GM12878 (cell line): ENCODE measurements at regions not wholly inside any gene's neighbourhood (a gene's known extent, or its start where the extent isn't known, plus 50 kb on each side); places are given as distances from the start of the nearest gene placed in this dataset.

ENCODE experiments used
- ATAC-seq: fragments of 200-7000 bp; cut with Tn5 transposase; 3 replicates; pipeline ENCODE4 v1.9.1; 2020; ENCODE audit warnings: mild to moderate bottlenecking, moderate library complexity
- BruUV-seq: library from RNA; stranded (reverse); fragments of 400-500 nt; replicated peaks from 2 replicates; lab custom pipeline; 2021; lab: Mats Ljungman, UMichigan
- CTCF ChIA-PET: fragments of 300-600 bp; sonication (Branson Sonifier 250); formaldehyde crosslinking; extraction: SDS; loops from one replicate; lab custom pipeline; 2021; ENCODE audit warnings: inconsistent platforms; lab: Yijun Ruan, JAX
- POLR2A ChIA-PET: fragments of 350-600 bp; formaldehyde crosslinking; extraction: SDS; loops from one replicate; lab custom pipeline; 2021; ENCODE audit warnings: inconsistent platforms; lab: Charles Lee
- RAD21 ChIA-PET: fragments of 300-600 bp; sonication (Branson Sonifier 250); formaldehyde crosslinking; loops from one replicate; lab custom pipeline; 2023; ENCODE audit warnings: antibody characterized with exemption; ENCODE audit not compliant: unreplicated experiment; lab: Charles Lee
- SMC1A ChIA-PET: fragments of 300-600 bp; sonication (Branson Sonifier 250); formaldehyde crosslinking; loops from one replicate; lab custom pipeline; 2023; ENCODE audit not compliant: unreplicated experiment, uncharacterized antibody; lab: Charles Lee
- DNase-seq: peaks from one replicate; pipeline ENCODE4 v3.0.0-alpha.2; 2011; ENCODE audit warnings: low read depth, low spot score
- FAIRE-seq: peaks from 3 replicates; lab custom pipeline; 2011; peaks lifted over from hg19 to GRCh38; lab: Jason Lieb, UNC
- H2AFZ ChIP-seq: 2 replicates; pipeline ENCODE4 v1.6.0; 2011; ENCODE audit warnings: low read depth, low read length, control low read depth; ENCODE audit not compliant: control insufficient read depth
- H3K27ac ChIP-seq: 2 replicates; pipeline ENCODE4 v1.5.1; 2011; ENCODE audit warnings: control low read depth; ENCODE audit not compliant: control insufficient read depth, insufficient read depth
- H3K27me3 ChIP-seq, 2 experiments: replicated peaks in 1 of 2; 2 replicates each; pipeline versions ENCODE4 v1.6.0 to v1.6.1; 2011; ENCODE audit warnings: low read length in 1 of 2; ENCODE audit not compliant: control insufficient read depth in 2 of 2, insufficient read depth in 2 of 2
- H3K36me3 ChIP-seq, 2 experiments: 2 replicates each; pipeline ENCODE4 v1.5.1; 2011; ENCODE audit warnings: low read length in 1 of 2; ENCODE audit not compliant: control insufficient read depth in 2 of 2, insufficient read depth in 2 of 2
- H3K4me1 ChIP-seq: 2 replicates; pipeline ENCODE4 v1.6.1; 2011; ENCODE audit warnings: mild to moderate bottlenecking, low read length, moderate library complexity, mixed read lengths; ENCODE audit not compliant: control insufficient read depth, insufficient read depth
- H3K4me2 ChIP-seq: 2 replicates; pipeline ENCODE4 v1.6.0; 2011; ENCODE audit warnings: control low read depth; ENCODE audit not compliant: control insufficient read depth, insufficient read depth
- H3K4me3 ChIP-seq: fragments of 200-600 bp; sonication (generic); 2 replicates; pipeline ENCODE4 v1.5.1; 2016
- H3K79me2 ChIP-seq: 2 replicates; pipeline ENCODE4 v1.6.0; 2011; ENCODE audit warnings: low read length; ENCODE audit not compliant: control insufficient read depth, insufficient read depth
- H3K9ac ChIP-seq: 2 replicates; pipeline ENCODE4 v1.8.0; 2011; ENCODE audit warnings: low read length, control low read depth, mixed read lengths; ENCODE audit not compliant: control insufficient read depth, insufficient read depth
- H3K9me3 ChIP-seq: replicated peaks from 3 replicates; pipeline ENCODE4 v1.5.1; 2011; ENCODE audit warnings: mild to moderate bottlenecking, low read length; ENCODE audit not compliant: control insufficient read depth, insufficient read depth
- H4K20me1 ChIP-seq: 2 replicates; pipeline ENCODE4 v1.6.0; 2011; ENCODE audit not compliant: control insufficient read depth, insufficient read depth
- ASH2L ChIP-seq: fragments of 300-600, 200-600 bp; sonication (generic); IDR thresholded peaks from 2 replicates; pipeline ENCODE4 v1.6.1; 2017; ENCODE audit warnings: low read depth, mild to moderate bottlenecking, borderline replicate concordance
- BCLAF1 ChIP-seq: fragments of 450-650 bp; IDR thresholded peaks from 2 replicates; pipeline ENCODE4 v1.6.1; 2017; ENCODE audit warnings: antibody characterized with exemption, mild to moderate bottlenecking, moderate library complexity
- BRCA1 ChIP-seq: IDR thresholded peaks from 2 replicates; pipeline ENCODE4 v1.6.1; 2011; ENCODE audit warnings: low read depth, low read length, improper control_type of control experiment
- CHD4 ChIP-seq: fragments of 200-600 bp; sonication (generic); IDR thresholded peaks from 2 replicates; pipeline ENCODE4 v1.6.1; 2016; ENCODE audit warnings: mild to moderate bottlenecking
- EED ChIP-seq: sonication (generic); IDR thresholded peaks from 2 replicates; pipeline ENCODE4 v1.6.1; 2016; ENCODE audit warnings: antibody characterized with exemption, low read depth
- JUND ChIP-seq: IDR thresholded peaks from 2 replicates; pipeline ENCODE4 v1.6.1; 2012; ENCODE audit warnings: low read depth, mild to moderate bottlenecking, low read length, improper control_type of control experiment, moderate library complexity
- MYB ChIP-seq: fragments of 150-350 bp; IDR thresholded peaks from 2 replicates; pipeline ENCODE4 v1.6.1; 2014; ENCODE audit warnings: mild to moderate bottlenecking, low read depth, low read length, borderline replicate concordance
- MYC ChIP-seq: IDR thresholded peaks from 2 replicates; pipeline ENCODE4 v1.6.1; 2011; ENCODE audit warnings: mild to moderate bottlenecking, low read length, moderate library complexity, inconsistent platforms; ENCODE audit not compliant: insufficient read depth, insufficient replicate concordance, insufficient read length, severe bottlenecking
- NBN ChIP-seq: fragments of 450-650 bp; IDR thresholded peaks from 2 replicates; pipeline ENCODE4 v1.6.1; 2016
- RB1 ChIP-seq: fragments of 450-650 bp; formaldehyde crosslinking; IDR thresholded peaks from 2 replicates; pipeline ENCODE4 v1.6.1; 2017; ENCODE audit warnings: mild to moderate bottlenecking, borderline replicate concordance
- SMARCA5 ChIP-seq: fragments of 450-650 bp; IDR thresholded peaks from 2 replicates; pipeline ENCODE4 v1.6.1; 2017; ENCODE audit warnings: mild to moderate bottlenecking
- STAT3 ChIP-seq: IDR thresholded peaks from 2 replicates; pipeline ENCODE4 v1.6.1; 2011; ENCODE audit warnings: low read depth, low read length, improper control_type of control experiment
- TBL1XR1 ChIP-seq: IDR thresholded peaks from 2 replicates; pipeline ENCODE4 v1.6.1; 2012; ENCODE audit warnings: low read depth, low read length, improper control_type of control experiment
- TCF12 ChIP-seq: IDR thresholded peaks from 2 replicates; pipeline ENCODE4 v1.6.1; 2011; ENCODE audit warnings: low read depth, mild to moderate bottlenecking, low read length
- WRNIP1 ChIP-seq: IDR thresholded peaks from 2 replicates; pipeline ENCODE4 v1.6.1; 2011; ENCODE audit warnings: low read depth, low read length, improper control_type of control experiment, borderline replicate concordance
- ZZZ3 ChIP-seq: IDR thresholded peaks from 2 replicates; pipeline ENCODE4 v1.6.1; 2011; ENCODE audit warnings: low read depth; ENCODE audit not compliant: control insufficient read depth, insufficient read length
- WGBS: methylation state at CpG from one replicate; pipeline ENCODE4 v1.1.6; 2016; ENCODE audit warnings: low lambda C conversion rate; ENCODE audit not compliant: insufficient replicate concordance, insufficient coverage; ENCODE audit errors: missing lambda C conversion rate; 5-methylcytosine and 5-hydroxymethylcytosine counted together
- in situ Hi-C: fragments of 300-500 bp; cut with MboI; formaldehyde crosslinking; loops from 9 replicates; pipeline ENCODE4 v1.14.3; 2018; ENCODE audit warnings: mixed read lengths
- intact Hi-C: fragments of 100-400 bp; cut with micrococcal nuclease; formaldehyde crosslinking; loops from one replicate; pipeline ENCODE4 v1.14.2; 2022; ENCODE audit not compliant: unreplicated experiment
- TF ChIP-seq, protein P1 (sequence below): fragments of 450-650 bp; IDR thresholded peaks from 2 replicates; pipeline ENCODE4 v1.6.1; 2017; ENCODE audit warnings: mild to moderate bottlenecking, moderate library complexity

- TF ChIP-seq, protein P1, sequence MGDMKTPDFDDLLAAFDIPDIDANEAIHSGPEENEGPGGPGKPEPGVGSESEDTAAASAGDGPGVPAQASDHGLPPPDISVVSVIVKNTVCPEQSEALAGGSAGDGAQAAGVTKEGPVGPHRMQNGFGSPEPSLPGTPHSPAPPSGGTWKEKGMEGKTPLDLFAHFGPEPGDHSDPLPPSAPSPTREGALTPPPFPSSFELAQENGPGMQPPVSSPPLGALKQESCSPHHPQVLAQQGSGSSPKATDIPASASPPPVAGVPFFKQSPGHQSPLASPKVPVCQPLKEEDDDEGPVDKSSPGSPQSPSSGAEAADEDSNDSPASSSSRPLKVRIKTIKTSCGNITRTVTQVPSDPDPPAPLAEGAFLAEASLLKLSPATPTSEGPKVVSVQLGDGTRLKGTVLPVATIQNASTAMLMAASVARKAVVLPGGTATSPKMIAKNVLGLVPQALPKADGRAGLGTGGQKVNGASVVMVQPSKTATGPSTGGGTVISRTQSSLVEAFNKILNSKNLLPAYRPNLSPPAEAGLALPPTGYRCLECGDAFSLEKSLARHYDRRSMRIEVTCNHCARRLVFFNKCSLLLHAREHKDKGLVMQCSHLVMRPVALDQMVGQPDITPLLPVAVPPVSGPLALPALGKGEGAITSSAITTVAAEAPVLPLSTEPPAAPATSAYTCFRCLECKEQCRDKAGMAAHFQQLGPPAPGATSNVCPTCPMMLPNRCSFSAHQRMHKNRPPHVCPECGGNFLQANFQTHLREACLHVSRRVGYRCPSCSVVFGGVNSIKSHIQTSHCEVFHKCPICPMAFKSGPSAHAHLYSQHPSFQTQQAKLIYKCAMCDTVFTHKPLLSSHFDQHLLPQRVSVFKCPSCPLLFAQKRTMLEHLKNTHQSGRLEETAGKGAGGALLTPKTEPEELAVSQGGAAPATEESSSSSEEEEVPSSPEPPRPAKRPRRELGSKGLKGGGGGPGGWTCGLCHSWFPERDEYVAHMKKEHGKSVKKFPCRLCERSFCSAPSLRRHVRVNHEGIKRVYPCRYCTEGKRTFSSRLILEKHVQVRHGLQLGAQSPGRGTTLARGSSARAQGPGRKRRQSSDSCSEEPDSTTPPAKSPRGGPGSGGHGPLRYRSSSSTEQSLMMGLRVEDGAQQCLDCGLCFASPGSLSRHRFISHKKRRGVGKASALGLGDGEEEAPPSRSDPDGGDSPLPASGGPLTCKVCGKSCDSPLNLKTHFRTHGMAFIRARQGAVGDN = no peak
- TF ChIP-seq BRCA1 (no peak), TBL1XR1 (no peak), CHD4 (no peak), BCLAF1 (no peak)
Observed at GRCh38 chr2:128664499-128664971, 345.9 kb upstream of the HS6ST1 start (continued).

- Histone ChIP-seq H3K27me3 (peaks cover 0 to 4% of the 10 kb centered on the region in 2 experiments; a peak in 3 of 4 replicates), H3K9ac (no peak overlapping the region), H3K36me3 (no peaks in the 10 kb centered on the region), H2AFZ (no peak overlapping the region), H3K4me2 (no peak overlapping the region), H3K27ac (no peak overlapping the region), H3K9me3 (no peaks in the 10 kb centered on the region), H3K79me2 (no peaks in the 10 kb centered on the region), H4K20me1 (no peaks in the 10 kb centered on the region), H3K4me3 (no peak overlapping the region), H3K4me1 (no peaks in the 10 kb centered on the region)
- CTCF ChIA-PET = no interaction called here
- POLR2A ChIA-PET = no interaction called here
- FAIRE-seq = no peak
- BruUV-seq = no TSS peak
- intact Hi-C loops = no loop called here
- no peak for ATAC-seq
- in situ Hi-C loops = no loop called here
- SMC1A ChIA-PET = no interaction called here
- 15% methylated on average over 4 of the region's 4 CpGs for WGBS
- RAD21 ChIA-PET = no interaction called here
- no peak for DNase-seq
- TF ChIP-seq RB1 = no peak
- TF ChIP-seq JUND = no peak
- no peak for TF ChIP-seq NBN
- no peak for TF ChIP-seq WRNIP1
- TF ChIP-seq EED = no peak
- TF ChIP-seq ZZZ3 = no peak
- TF ChIP-seq MYC = no peak
- no peak for TF ChIP-seq ASH2L
- no peak for TF ChIP-seq STAT3
- no peak for TF ChIP-seq SMARCA5
- TF ChIP-seq TCF12 = no peak
- no peak for TF ChIP-seq MYB
Observed at GRCh38 chr2:128665113-128665512, 346.4 kb upstream of the HS6ST1 start.
